ENCODE measurements at regions not wholly inside any gene's neighbourhood (a gene's known extent, or its start where the extent isn't known, plus 50 kb on each side); places are given as distances from the start of the nearest gene placed in this dataset.

DNA sequence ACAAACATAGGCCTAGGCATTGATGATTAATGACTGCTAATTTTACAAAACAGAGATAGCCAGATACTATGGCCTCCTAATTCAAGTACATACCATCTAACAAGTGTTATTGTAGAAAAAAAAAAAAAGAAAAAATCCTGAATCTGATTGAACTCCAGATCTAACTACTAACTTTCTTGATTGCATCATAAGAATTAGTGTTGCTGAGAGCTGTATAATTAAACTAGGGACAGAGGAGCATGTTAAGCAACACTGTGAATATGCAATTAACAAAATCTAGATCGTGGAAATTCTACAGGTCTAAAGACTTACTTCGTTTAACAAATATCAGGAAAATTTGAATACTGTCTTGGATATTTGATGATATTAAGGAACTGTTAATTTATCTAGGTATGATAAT is 208.3 kb upstream of the ZNF608 start:
- TF ChIP-seq EZH2phosphoT487 (IDR thresholded peaks at IDR 0.05), result no peak
- no peak for TF ChIP-seq CTCF (IDR thresholded peaks at IDR 0.05)
